PC-3 (cell line): ENCODE measurements at regions not wholly inside any gene's neighbourhood (a gene's known extent, or its start where the extent isn't known, plus 50 kb on each side); places are given as distances from the start of the nearest gene placed in this dataset.

Source experiments
- ATAC-seq: fragments of 200-7000 bp; cut with Tn5 transposase; 2 replicates; pipeline ENCODE4 v1.9.1; 2020; ENCODE audit warnings: mild to moderate bottlenecking, moderate library complexity
- BruUV-seq: library from RNA; stranded (reverse); fragments of 400-500 nt; replicated peaks from 2 replicates; lab custom pipeline; 2021; lab: Mats Ljungman, UMichigan
- CTCF ChIA-PET: fragments of 300-600 bp; sonication (Branson Sonifier 250); formaldehyde crosslinking; loops from one replicate; lab custom pipeline; 2022; ENCODE audit warnings: antibody characterized with exemption; lab: Charles Lee
- POLR2A ChIA-PET: fragments of 300-600 bp; sonication (Branson Sonifier 250); formaldehyde crosslinking; loops from one replicate; lab custom pipeline; 2022; ENCODE audit warnings: antibody characterized with exemption; ENCODE audit not compliant: unreplicated experiment; lab: Charles Lee
- DNase-seq: peaks from one replicate; pipeline ENCODE4 v3.0.0-alpha.2; 2015
- H2AFZ ChIP-seq: fragments of 300-600 bp; sonication (generic); 2 replicates; pipeline ENCODE4 v1.6.0; 2016; ENCODE audit warnings: antibody characterized with exemption, low read length
- H3F3A ChIP-seq: fragments of 300-600 bp; sonication (generic); one replicate; pipeline ENCODE4 v1.6.0; 2017; ENCODE audit warnings: antibody characterized with exemption, low read length, control low read depth, mild to moderate bottlenecking; ENCODE audit not compliant: unreplicated experiment
- H3K27ac ChIP-seq: fragments of 300-600 bp; sonication (generic); 2 replicates; pipeline ENCODE4 v1.5.1; 2016; ENCODE audit warnings: mild to moderate bottlenecking, low read length
- H3K27me3 ChIP-seq: fragments of 300-600 bp; sonication (generic); 2 replicates; pipeline ENCODE4 v1.6.1; 2016; ENCODE audit warnings: low read length, mixed read lengths
- H3K36me3 ChIP-seq: fragments of 300-600 bp; sonication (generic); 2 replicates; pipeline ENCODE4 v1.6.1; 2016; ENCODE audit warnings: low read depth, mixed run types, low read length, mixed read lengths
- H3K4me1 ChIP-seq: fragments of 300-600 bp; sonication (generic); 2 replicates; pipeline ENCODE4 v1.5.1; 2016; ENCODE audit warnings: low read length; ENCODE audit not compliant: insufficient read depth
- H3K4me2 ChIP-seq: fragments of 300-600 bp; sonication (generic); 2 replicates; pipeline ENCODE4 v1.6.0; 2016; ENCODE audit warnings: low read length
- H3K4me3 ChIP-seq: fragments of 300-600 bp; sonication (generic); 2 replicates; pipeline ENCODE4 v1.5.1; 2016; ENCODE audit warnings: mild to moderate bottlenecking, low read length, mixed read lengths
- H3K79me2 ChIP-seq: fragments of 300-600 bp; sonication (generic); 2 replicates; pipeline ENCODE4 v1.6.1; 2017; ENCODE audit warnings: low read length, mixed read lengths
- H3K9ac ChIP-seq: fragments of 300-600 bp; sonication (generic); 2 replicates; pipeline ENCODE4 v1.6.0; 2016; ENCODE audit warnings: mild to moderate bottlenecking, low read length
- H3K9me2 ChIP-seq: fragments of 300-600 bp; sonication (generic); replicated peaks from 2 replicates; pipeline ENCODE4 v1.6.1; 2016; ENCODE audit warnings: mixed run types, low read length, mixed read lengths
- H3K9me3 ChIP-seq: fragments of 300-600 bp; sonication (generic); 2 replicates; pipeline ENCODE4 v1.6.1; 2016; ENCODE audit warnings: low read length, mixed read lengths
- H4K20me1 ChIP-seq: fragments of 300-600 bp; sonication (generic); 2 replicates; pipeline ENCODE4 v1.6.1; 2016; ENCODE audit warnings: low read length, mixed read lengths
- EZH2 ChIP-seq: fragments of 300-600 bp; sonication (generic); IDR thresholded peaks from one replicate; pipeline ENCODE4 v1.6.1; 2017; ENCODE audit warnings: antibody characterized with exemption, mild to moderate bottlenecking, low read length; ENCODE audit not compliant: unreplicated experiment
- EZH2phosphoT487 ChIP-seq: fragments of 300-600 bp; sonication (generic); IDR thresholded peaks from 2 replicates; pipeline ENCODE4 v1.6.1; 2018; ENCODE audit warnings: mild to moderate bottlenecking, antibody characterized with exemption, low read length, borderline replicate concordance
- intact Hi-C: fragments of 100-400 bp; cut with micrococcal nuclease; formaldehyde crosslinking; loops from 2 replicates; pipeline ENCODE4 v1.9.0; 2023
- TF ChIP-seq, protein P1 (sequence below): fragments of 300-600 bp; sonication (generic); conservative IDR thresholded peaks from 2 replicates; pipeline ENCODE4 v1.5.1; 2017; ENCODE audit warnings: antibody characterized with exemption, low read depth, mild to moderate bottlenecking, low read length

GRCh38 chr2:226183550-226183949, 616.1 kb downstream of the IRS1 start:
- peak overlapping the region; percentile 95; the same call in 1 of the 2 replicates for H3K27ac ChIP-seq
- no peak overlapping the region for H2AFZ ChIP-seq
- POLR2A ChIA-PET = interaction anchor here (0.6 kb wide), 1 partner anchor 384 kb away, joined by 3 read pairs; no protein-coding TSS in a partner anchor
- no peak for DNase-seq
- H3F3A ChIP-seq = peaks cover 12% of the 10 kb centered on the region
- intact Hi-C loops = loop anchor here (10.0 kb wide), 1 partner anchor 289 kb away; no protein-coding TSS in a partner anchor
- peaks cover 14% of the 10 kb centered on the region for H3K79me2 ChIP-seq
- no peak overlapping the region for H3K9ac ChIP-seq
- H3K4me1 ChIP-seq = peaks cover 51% of the 10 kb centered on the region
- no peak overlapping the region for H3K4me3 ChIP-seq
- ATAC-seq = no peak
- H4K20me1 ChIP-seq = no peaks in the 10 kb centered on the region
- H3K4me2 ChIP-seq = no peak overlapping the region
- peaks cover under 1% of the 10 kb centered on the region; the same call in 1 of the 2 replicates for H3K9me3 ChIP-seq
- H3K9me2 ChIP-seq = no peaks in the 10 kb centered on the region
- TF ChIP-seq EZH2 (no peak), EZH2phosphoT487 (no peak)
- TF ChIP-seq, protein P1, sequence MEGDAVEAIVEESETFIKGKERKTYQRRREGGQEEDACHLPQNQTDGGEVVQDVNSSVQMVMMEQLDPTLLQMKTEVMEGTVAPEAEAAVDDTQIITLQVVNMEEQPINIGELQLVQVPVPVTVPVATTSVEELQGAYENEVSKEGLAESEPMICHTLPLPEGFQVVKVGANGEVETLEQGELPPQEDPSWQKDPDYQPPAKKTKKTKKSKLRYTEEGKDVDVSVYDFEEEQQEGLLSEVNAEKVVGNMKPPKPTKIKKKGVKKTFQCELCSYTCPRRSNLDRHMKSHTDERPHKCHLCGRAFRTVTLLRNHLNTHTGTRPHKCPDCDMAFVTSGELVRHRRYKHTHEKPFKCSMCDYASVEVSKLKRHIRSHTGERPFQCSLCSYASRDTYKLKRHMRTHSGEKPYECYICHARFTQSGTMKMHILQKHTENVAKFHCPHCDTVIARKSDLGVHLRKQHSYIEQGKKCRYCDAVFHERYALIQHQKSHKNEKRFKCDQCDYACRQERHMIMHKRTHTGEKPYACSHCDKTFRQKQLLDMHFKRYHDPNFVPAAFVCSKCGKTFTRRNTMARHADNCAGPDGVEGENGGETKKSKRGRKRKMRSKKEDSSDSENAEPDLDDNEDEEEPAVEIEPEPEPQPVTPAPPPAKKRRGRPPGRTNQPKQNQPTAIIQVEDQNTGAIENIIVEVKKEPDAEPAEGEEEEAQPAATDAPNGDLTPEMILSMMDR = no peak
- peaks cover 3% of the 10 kb centered on the region; the same call in 1 of the 2 replicates for H3K36me3 ChIP-seq
- CTCF ChIA-PET = no interaction called here
- no TSS peak for BruUV-seq
- no peaks in the 10 kb centered on the region for H3K27me3 ChIP-seq

DNA sequence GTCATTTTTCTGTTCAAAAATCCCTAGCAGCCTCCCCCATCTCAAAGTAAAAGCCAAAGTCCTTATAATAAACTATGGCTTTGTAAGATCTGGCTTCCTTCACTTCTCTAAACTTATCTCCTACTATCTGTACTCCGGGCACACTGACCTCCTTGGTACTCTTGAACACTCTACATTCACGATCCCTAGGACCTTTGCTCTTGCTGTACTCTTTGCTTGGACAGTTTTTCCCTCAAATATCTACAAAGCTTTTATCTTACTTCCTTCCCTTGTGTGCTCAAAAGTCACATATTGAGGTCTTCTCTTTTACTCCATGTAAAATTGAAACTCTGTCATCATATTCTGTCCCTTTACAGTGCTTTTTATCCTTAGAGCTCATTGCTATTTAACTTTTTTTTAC, 616.6 kb downstream of the IRS1 start:
- H3K27me3 ChIP-seq = no peaks in the 10 kb centered on the region
- no peak for TF ChIP-seq EZH2
- TF ChIP-seq, protein P1 = no peak
- no peak for TF ChIP-seq EZH2phosphoT487
- H3K27ac ChIP-seq = no peak overlapping the region
- H3K36me3 ChIP-seq = peaks cover 8% of the 10 kb centered on the region; the same call in 1 of the 2 replicates
- no peak overlapping the region for H3K4me3 ChIP-seq
- H3K9me2 ChIP-seq = no peaks in the 10 kb centered on the region
- no peak overlapping the region for H2AFZ ChIP-seq
- peaks cover 12% of the 10 kb centered on the region for H3F3A ChIP-seq
- DNase-seq (no peak), ATAC-seq (no peak)
- intact Hi-C loops = loop anchor here (10.0 kb wide), 1 partner anchor 288 kb away; no protein-coding TSS in a partner anchor
- H3K4me2 ChIP-seq = no peak overlapping the region
- POLR2A ChIA-PET = interaction anchor here (0.6 kb wide), 1 partner anchor 385 kb away, joined by 3 read pairs; no protein-coding TSS in a partner anchor
- no peaks in the 10 kb centered on the region for H4K20me1 ChIP-seq
- H3K79me2 ChIP-seq = peaks cover 14% of the 10 kb centered on the region
- no TSS peak for BruUV-seq
- H3K9me3 ChIP-seq = peaks cover 5% of the 10 kb centered on the region; the same call in 1 of the 2 replicates
- CTCF ChIA-PET = interaction anchor here (0.5 kb wide), 1 partner anchor 439 kb away, joined by 5 read pairs; no protein-coding TSS in a partner anchor
- H3K9ac ChIP-seq = no peak overlapping the region
- H3K4me1 ChIP-seq = peaks cover 51% of the 10 kb centered on the region

DNA sequence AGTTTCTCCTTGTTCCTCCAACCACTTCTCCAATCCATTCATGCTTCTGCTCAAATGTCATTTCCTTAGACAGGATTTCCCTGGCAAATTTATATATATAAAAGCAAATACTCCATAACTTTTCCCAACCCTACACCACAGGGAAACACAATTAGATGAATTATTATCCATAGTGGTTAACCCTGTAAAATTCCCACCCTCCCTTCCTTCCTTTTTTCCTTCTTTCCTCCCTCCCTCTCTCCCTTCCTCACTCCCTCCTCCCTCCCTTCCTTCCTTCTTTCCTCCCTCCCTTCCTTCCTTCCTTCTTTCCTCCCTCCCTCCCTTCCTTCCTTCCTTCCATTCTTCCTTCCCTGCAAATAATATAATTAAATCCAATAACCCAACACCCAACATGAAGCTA, 617.7 kb downstream of the IRS1 start:
- ATAC-seq (no peak), DNase-seq (no peak)
- Histone ChIP-seq H3K27ac (no peak overlapping the region), H3K9me3 (peaks cover 11% of the 10 kb centered on the region; the same call in 1 of the 2 replicates), H3K4me2 (no peak overlapping the region), H3K79me2 (peaks cover 14% of the 10 kb centered on the region), H3K36me3 (peaks cover 14% of the 10 kb centered on the region; the same call in 1 of the 2 replicates), H4K20me1 (no peaks in the 10 kb centered on the region), H3K4me3 (no peak overlapping the region), H3K9ac (no peak overlapping the region), H3K27me3 (no peaks in the 10 kb centered on the region), H3K4me1 (peaks cover 44% of the 10 kb centered on the region), H3K9me2 (no peaks in the 10 kb centered on the region), H3F3A (peaks cover 12% of the 10 kb centered on the region), H2AFZ (no peak overlapping the region)
- ChIA-PET POLR2A (no interaction called here), CTCF (no interaction called here)
- no TSS peak for BruUV-seq
- intact Hi-C loops = loop anchor here (10.0 kb wide), 1 partner anchor 287 kb away; no protein-coding TSS in a partner anchor
- TF ChIP-seq, protein P1 = no peak
- no peak for TF ChIP-seq EZH2phosphoT487
- no peak for TF ChIP-seq EZH2
